GM12891 (cell line): ENCODE measurements at regions not wholly inside any gene's neighbourhood (a gene's known extent, or its start where the extent isn't known, plus 50 kb on each side); places are given as distances from the start of the nearest gene placed in this dataset.

Source experiments
- POLR2A ChIP-seq: IDR thresholded peaks from 2 replicates; pipeline ENCODE4 v1.6.1; 2011; ENCODE audit warnings: low read depth, low read length, control low read depth
- POLR2AphosphoS5 ChIP-seq: IDR thresholded peaks from 2 replicates; pipeline ENCODE4 v1.6.1; 2011; ENCODE audit warnings: low read depth, low read length, control low read depth
- POU2F2 ChIP-seq: IDR thresholded peaks from 2 replicates; pipeline ENCODE4 v1.6.1; 2011; ENCODE audit warnings: low read depth, mild to moderate bottlenecking, control low read depth, low read length, moderate library complexity
- TAF1 ChIP-seq: IDR thresholded peaks from 2 replicates; pipeline ENCODE4 v1.6.1; 2011; ENCODE audit warnings: low read depth, low read length, control low read depth

DNA sequence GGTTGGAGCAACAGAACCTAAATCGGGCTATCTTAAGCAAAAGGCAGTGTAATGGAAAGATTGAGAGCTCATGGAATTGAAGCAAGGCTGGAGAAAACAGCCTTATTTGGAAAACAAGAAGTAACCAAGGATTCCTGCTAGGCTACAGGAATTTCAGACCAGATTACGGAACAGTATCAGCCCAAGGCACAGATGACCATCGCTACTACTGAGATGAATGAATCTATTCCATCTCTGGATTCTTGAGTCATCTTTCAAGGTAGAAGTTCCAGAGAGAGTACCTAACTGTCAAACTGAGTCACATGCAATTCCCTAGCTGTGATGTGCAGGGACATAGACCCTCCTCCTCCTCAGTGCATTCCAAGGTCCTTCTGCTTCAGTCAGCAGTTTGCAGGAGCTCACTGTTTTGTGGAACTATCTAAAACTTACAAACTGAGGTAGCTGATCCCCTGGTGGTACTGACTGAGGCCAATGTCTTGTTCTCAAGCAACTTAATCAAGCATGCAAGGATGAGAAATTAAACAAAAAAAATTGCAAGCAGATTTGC, 62.0 kb upstream of the SMLR1 start:
- TF ChIP-seq POLR2A (no peak), TAF1 (no peak), POLR2AphosphoS5 (no peak), POU2F2 (no peak)
